Ammon's horn (tissue), 1 donor: ENCODE measurements at regions not wholly inside any gene's neighbourhood (a gene's known extent, or its start where the extent isn't known, plus 50 kb on each side); places are given as distances from the start of the nearest gene placed in this dataset.

Experiments used
- DNase-seq: peaks from one replicate; pipeline ENCODE4 v3.0.0-alpha.2; 2016; ENCODE audit warnings: low spot score

DNA sequence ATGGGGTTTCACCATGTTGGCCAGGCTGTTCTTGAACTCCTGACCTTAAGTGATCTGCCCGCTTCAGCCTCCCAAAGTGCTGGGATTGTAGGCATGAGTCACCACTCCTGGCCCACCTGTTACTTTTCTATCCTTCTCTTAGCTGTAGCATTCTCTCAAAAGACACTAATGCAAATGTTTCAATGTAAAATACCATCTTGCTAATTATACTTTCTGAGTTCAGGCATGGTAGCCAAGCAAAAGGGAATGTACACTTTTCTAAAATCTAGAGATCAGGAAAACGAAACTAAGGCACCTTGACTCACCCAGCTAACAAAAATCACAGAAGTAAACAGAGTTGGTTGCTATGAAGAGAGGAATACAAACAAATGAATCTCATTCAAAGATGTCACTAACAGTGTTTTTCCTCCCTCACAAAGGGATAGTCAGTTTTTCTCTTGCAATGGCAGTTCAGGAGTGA lies 401.0 kb upstream of the NRP1 start:
- DNase-seq: no peak

DNA sequence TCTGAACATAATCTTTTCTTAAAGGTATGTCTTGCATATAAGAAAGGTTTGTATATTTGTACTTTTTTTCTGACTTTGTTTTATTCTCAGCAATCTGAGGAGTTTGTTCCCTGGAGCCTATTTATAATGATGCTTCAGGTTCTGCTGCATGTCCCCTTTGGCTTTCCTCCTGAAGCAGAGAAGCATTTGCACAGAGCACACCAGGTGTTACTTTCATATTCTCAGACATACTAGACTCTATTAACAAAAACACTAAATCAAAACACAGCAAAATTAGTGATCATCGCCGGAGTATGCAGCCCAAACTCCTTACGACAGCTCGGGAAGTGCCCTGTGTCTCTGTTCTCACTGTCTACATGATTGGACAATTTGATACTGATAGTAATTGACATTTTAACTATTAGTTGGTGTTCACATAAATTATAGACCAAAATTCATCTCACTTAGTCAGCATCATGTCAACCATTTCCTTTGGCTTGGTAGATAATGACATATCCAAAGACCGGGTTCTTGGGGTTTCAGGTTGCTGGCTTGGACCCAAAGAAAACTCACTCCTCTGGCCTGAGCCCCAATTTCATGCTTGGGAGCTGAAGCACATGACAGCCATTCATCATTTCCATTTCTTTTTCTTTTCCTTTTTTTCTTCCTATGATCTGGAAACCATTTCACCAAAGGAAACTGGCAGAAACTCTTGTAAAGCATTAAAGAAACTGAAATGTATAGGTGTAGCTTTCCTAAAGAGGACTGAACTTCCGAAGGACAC lies 400.1 kb upstream of the NRP1 start:
- DNase-seq: no peak

DNA sequence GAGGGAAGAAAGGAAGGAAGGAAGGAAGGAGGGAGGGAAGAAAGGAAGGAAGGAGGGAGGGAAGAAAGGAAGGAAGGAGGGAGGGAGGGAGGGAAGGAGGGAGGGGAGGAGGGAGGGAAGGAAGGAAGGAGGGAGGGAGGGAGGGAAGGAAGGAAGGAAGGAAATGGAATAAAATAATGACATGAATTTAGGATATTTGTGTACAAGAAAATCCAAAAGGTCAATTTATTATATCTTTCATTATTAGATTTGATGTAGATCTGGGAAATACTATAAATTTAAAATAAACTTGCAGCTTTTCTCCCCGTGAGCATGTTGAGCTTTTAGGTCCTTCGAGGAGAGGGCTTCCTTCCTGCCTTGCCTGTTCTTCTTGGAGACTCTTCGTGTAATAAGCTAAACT lies 398.6 kb upstream of the NRP1 start:
- DNase-seq: no peak

DNA sequence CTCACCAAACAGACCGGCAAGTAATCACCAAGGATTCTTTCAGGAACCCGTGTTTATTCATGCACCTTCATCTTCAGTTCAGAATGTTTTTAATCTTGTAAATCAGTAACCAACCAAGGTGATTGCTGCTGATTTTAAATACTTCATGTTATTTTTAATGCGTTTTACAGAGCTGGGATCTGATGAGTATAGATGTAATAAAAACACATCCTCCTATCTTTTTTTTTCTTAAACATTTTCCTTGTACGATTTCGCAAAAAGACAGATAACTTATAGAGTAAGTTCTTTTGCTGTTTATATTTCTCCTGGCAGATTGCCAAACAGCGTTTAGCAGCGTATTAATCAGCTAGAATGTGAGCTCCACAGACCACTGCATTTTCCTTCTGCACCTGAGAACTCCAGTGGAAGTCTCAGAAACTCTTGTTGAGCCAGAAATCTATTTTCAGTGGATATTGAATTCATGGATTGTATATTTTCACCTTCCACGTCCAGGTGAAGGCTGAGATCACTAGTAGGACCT lies 397.8 kb upstream of the NRP1 start:
- no peak for DNase-seq

DNA sequence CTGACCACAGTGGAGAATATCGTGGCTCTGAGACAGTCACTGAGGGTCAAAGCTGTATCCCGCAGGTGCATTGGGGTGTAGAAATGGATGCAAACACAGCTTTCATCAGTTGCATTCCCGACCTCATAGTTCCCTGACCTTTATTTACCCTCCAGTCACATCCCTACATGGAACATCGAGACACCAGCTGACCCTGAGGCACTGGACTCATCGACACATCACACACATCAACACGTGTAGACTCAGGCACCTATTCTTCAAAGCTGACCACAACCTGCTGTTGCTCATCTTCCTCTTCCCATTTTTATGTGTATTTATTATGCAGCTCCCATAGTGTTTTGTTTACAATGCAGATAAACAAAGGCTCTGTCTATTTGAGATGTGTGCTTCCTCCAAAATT lies 396.9 kb upstream of the NRP1 start:
- no peak for DNase-seq

DNA sequence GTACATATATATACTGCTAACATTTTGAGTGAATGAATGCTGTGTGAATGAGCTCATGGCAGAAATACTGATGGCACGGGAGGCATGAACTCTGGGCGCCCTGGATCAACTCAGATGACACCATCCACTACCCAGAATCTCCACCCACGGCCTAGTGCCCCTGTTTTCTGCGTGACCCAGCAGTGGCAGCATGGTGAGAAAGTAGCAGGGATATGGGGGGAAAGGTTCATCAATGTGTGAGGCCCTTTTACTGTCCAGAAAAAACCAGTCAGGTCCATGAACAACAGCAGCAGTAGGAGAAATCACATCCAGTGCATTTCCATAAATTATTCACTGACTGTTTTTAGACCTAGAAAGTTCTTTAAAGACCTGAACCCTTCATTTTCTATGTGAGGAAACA lies 391.0 kb upstream of the NRP1 start:
- no peak for DNase-seq

DNA sequence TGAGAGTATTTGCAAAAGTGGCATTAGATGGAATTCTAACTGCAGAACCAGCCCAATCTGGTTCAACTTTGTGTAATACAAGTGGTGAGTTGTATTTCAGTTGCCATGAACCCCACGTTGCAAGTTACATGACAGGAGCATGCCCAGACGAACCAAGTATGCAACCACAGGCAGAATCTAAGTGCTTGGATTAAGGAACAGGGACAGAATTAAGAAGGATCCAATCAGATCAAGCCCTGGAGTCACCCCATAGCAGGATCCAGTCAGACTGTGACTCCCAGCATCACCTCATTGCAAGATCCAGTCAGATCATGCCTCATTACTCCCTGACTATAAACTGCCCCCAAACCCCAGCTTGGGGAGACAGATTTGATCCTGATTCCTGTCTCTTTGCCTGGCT lies 388.7 kb upstream of the NRP1 start:
- no peak for DNase-seq

DNA sequence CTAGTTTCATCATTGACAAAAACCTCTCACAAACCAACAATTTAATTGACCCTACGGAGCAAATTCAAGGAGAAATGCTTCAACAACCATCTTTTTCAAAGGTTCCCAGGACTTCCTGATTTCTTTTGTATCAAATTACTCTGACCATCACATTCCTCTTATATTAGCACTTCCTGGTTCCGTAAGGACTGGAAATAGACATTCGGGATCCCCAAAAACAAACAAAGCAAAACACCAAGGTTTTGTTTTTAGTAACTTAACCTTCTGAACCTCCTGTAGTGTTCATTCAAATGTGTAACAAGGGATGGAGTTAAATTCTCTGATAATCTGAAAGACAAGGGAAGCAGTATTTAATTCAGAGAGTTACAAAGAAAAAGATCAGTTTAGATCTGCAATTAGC lies 387.6 kb upstream of the NRP1 start:
- no peak for DNase-seq

DNA sequence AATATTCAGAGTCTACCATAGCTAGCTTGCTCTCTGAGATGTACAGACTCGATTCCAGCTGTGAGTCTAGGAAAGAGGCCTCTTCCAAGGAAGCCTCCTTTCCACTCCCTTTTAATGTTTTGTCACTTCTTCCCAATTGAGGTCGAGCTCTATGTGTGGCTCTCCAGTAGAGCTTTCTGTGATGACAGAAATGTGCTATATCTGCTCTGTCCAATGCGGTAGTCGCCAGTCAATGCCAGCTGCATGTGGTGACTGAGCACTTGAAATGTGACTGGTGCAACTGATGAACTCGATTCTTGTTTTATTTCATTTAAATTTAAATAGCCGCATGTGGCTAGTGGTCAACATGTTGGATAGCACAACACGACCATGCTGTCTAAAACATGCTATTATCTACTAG lies 387.0 kb upstream of the NRP1 start:
- no peak for DNase-seq

DNA sequence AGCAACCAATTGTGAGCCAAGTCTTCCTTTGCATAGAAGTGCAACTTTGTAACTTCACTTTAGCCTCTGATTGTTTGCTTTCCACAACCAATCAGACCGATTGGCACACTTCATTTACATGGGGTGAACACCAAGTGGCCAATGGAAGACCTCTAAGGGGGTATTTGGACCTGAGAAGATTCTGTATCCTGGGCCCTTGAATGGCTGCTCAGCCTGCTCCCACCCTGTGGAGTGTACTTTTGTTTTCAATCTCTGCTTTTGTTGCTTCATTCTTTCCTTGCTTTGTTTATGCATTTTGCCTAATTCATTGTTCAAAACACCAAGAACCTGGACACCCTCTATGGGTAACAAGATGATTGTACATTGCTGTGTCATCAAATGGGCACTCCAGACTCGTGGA lies 385.7 kb upstream of the NRP1 start:
- no peak for DNase-seq

DNA sequence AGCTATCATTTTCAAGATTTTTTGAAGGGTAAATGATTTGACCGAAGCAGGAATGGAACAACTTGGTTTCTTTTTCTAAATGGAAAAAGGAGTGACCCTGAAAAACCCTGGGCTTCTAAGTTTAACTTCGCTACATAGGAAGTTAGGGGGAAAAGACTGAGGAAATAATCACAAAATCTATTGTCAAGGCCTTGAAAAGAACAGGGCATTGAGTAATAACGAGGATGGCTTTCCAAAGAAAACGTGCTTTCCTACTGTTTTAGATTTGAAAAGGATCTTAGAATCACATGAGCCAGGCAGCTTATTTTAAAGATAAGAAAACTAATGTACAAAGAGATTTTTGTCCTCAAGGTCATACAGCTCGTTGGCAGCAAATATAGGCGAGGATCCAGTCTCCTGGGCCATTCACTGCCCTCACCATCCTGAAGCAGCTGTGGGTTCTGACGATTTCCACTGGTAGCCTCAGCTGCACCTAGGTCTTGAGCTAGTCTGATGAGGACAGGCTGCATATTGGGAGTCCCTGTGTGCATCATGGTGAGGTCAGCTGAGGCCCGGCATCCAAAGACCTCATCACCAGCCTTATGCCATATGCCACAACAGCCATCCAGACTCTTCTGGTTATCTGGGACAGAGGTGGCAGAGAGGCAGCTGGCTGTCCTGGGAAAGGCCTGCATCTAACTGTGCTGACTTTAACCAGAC lies 384.7 kb upstream of the NRP1 start:
- no peak for DNase-seq

DNA sequence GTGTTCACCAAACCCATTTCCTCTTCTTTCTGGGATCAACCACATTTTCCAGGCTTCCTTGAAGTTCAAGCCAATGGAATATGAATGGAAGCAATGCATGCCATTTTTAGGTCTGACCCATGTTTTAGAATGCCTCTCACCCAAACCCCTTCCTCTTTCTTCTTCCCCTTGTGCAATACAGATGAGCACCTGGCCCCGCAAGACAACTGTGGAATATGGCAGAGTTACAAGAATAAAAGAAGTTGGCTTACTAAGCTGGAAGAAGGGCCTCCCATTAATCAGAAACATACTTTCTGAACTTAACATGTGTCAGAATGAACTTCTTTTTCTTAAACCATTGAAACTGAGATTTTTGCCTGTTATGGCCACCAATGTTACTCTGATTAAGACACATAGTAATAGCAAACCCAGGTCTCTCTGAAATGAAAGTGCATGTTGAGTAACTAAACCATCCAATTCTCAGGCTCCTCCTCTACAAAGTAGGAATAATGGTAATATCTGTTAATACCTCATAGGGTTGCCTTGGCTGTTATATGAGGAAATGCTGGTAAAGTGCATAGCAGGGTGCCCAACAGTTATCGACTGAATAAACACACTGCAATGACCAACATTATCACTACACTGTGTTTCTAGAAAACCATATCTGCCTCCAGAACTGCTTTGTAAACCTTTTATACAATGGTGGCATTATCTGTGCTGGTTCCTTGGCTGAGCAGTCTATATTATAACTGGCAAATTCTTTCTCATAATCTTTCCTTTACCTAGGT lies 382.2 kb upstream of the NRP1 start:
- no peak for DNase-seq

DNA sequence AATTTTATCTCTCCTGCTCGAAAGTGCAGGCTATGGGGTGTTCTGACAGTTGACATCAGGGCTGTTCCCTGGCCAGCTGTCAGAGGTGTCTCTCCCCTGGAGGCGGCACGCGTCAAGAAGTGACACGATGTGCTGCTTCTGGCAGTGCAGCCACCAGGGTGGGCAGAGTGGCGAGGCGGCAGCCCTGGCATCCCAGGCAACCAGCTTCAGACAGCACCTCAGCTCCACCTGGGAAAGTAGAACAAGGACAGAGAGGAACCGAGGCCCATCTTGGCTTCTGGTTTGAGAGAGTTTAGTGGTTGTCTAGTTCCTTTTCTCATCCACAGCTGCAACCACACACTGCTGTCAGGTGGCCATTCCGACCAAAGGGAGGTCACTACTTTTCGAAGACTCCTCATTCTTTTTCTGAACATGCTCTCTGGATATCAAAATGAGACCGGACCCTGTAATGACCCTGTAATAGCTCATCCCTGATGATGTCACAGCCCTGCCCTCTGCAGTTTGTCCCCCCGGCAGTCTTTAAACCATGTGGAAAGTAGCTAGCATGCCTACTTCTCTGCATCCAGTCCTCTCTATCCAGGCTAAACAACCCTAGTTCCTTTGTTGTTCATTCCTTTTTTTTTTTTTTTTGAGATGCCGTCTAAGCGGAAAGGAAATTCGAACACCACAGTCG lies 381.0 kb upstream of the NRP1 start:
- DNase-seq: no peak

DNA sequence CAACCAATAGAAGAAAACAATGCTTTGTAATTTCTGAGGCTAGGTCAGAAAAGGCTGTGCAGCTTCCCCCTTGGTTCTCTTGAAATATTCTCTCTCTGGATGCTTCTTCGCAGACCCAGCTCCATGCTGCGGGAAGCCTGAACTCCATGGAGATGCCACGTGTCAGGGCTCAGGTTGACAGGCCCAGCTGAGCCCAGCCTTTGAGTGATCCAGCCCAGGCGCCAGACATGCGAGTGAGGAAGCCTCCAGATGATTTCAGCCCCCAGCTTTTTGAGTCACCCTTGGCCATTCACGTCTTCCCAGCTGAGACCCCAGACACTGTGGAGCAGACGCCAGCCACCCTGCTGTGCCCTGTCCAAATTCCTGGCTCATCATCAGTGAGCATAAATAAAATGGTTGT lies 378.4 kb upstream of the NRP1 start:
- DNase-seq: no peak

DNA sequence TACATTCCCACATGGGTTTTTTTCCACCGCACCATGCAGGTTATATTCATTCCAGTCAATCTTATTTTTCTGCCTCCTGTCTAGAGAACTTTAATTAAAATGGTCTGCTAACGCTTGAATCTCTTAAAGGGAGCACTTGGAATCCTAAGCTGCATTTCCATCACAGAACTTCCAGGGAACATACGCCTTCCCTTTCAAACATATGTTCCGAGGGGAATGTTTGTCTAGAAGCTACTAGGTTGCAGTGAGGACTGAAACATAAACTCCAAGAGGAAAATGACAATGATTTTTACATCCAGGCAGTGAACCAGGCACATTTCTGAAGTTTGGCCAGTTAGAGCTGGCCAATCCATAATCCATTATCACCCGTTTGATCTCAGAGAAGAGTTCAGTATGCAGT lies 375.5 kb upstream of the NRP1 start:
- DNase-seq: no peak

DNA sequence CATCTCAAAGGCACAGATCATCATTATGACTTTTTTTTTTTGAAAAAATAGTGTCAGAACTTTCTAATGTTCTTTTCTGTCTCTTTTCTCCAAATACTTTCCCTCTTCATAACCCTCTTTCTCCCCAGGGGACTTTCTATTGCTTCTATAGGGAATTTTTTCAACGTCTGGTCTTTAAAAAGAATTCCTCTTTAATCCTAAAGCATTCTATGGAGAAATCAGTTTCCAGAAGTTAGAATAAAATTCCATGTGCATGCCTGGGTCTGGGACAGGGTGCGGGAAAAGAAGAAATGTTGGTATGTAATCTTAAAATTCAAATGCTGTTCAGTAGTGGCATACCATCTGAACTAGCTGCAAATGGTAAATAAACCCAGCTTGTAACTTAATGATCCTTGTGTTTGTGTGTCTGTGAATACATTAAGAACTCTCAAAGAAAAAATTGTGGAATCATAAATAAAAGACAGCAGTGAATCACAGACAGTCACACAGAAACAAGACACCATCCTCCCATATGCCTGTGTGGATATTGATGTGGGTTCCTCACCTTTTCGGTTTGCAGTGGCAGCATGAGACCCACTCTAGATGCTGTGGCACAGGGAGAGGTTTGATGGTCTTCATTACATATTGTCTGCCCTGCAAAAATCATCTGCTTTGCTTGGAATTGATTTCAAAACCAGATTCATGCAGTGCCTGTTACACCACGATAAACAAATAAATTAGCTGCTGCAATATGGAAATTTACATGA lies 374.7 kb upstream of the NRP1 start:
- DNase-seq: no peak

DNA sequence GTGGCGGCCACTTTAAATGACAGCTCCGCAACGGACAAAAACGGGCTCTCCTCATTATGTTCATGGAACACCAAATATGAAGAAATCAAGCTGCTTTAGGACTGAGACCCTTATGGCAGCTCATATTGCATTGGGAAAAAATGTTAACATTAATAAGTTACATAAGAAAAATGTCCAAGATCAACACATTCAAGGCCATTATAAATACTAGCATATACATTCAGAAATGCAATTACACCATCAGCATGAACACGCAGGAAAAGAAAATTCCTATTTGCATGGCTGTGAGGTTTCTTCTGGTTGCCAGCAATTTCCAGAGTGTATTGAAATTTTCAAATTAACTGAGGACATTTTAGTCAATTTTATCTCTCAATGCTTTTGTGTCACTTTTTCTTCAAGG lies 374.1 kb upstream of the NRP1 start:
- no peak for DNase-seq

DNA sequence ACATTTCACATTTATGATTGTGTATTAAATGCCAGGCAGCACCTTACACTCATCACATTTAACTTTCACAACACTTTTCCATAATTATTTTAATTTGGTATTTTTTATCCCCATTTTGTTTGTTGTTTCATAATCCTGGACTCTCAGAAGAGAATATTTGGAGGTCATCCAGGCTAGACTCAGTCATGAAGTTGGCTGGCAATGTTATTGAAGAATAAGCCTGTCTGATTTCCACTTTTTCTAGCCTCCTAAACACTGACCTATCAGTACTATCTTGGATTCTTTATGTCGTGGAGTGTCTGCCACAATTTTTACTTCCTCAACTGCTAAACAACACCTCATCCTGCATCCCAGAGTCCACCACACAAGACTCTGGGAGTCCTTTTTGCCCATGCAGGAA lies 372.3 kb upstream of the NRP1 start:
- no peak for DNase-seq

DNA sequence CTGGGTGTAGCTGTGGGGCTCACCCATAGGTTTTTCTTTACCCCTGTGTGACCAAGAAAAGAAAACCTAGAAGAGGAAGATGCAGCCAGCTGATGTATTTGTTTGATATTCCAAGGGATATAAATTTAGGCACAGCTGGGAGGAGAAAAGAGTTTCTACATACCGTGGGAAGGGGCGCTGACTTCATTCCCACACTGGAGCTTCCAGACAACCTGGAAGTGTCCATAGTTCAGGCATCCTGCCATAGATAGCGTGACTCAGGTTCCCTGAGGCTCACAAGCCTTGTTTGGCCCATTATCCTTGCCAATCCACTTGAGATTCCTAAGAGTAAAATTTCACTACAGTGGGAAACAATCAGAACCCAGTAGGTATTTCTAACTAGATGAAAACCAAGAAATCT lies 371.7 kb upstream of the NRP1 start:
- no peak for DNase-seq

DNA sequence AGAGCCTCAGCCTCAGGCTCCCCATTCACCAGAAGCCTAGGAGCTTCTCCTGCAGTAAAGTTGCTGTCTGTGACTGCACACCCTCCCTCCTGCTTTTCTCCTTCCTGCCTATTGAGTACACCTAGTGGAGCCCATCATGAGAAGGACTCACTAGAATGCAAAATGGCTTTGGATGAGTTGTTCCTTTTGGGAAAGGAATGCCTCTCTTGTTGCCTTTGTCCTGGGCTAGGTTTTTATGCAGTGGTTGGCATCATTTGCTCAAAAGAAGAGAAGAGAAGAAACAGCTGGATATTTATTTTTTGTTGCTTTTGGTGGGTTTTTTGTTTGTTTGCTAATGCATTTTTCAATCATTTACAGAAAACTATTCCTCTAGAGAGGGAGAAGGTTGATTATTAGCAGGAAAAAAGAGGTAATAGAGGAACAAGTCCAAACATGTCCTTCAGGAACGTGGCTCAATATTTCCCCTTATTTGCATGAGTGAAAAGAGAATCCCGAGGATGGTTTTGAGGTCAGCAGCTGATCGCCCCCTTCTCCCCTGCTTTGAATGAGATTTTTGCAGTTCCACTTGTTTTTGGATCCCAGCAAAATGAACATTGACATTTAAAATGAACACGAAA lies 369.9 kb upstream of the NRP1 start:
- no peak for DNase-seq
